ENCODE measurements at regions not wholly inside any gene's neighbourhood (a gene's known extent, or its start where the extent isn't known, plus 50 kb on each side); places are given as distances from the start of the nearest gene placed in this dataset.
"Not testable (repeated sequence)": the region's sequence is repeated elsewhere in the genome, so short reads cannot be mapped to it uniquely, and the experiment has no call there.

DNA sequence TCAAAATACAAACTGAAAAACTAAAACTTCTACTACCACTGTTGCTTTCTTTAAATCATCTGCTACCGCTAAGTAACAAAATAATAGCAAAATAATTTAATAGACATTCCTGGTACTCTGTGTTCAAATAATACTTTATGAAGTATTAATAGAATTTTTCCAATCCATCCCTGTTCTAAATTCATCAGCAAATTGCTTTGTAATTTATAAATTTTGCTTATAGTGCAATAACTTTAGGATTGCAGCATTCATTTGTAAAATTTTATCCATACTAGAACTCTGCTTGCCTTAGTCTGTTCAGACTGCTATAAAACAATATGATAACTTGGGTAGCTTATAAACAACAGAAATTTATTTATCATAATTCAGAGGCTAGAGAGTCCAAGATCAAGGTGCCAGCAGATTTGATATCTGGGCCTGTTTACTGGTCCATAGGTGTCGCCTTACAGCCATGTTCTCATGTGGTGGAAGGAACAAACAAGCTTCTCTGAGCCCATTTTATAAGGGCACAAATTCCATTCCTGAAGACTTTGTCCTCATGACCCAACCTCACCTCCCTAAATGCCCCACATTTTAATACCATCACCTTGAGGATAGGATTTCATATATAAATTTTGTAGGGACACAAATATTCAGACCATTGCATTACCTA lies 415.1 kb upstream of the MAP2 start:
- no peak for TF ChIP-seq CTCF (IDR thresholded peaks at IDR 0.05; ENCODE audit: low read depth, low read length)
- in situ Hi-C loops (cut with HindIII; ENCODE audit: low sequenced_read_pairs) = no loop called here
- no peak overlapping the region for H3K4me3 ChIP-seq (ENCODE audit: low read depth, low read length)
- DNase-seq (ENCODE audit: low read depth, low spot score) = no peak

DNA sequence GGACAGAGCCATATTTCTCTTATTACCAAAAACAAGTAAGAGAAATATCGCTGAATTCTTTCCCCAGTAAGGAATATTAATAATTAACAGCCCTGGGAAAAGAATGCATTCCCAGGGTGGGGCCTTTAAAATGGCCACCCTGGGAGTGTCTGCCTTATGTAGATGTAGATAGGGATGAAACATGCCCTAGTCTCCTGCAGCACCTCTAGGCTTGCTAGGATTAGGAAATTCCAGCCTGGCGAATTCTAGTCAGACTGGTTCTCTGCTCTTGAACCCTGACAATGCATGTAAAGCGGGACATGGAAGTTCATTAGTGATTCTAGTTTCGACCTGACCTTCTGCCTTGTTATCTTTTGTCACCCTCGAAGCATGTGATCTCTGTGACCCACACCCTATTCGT lies 405.2 kb upstream of the MAP2 start:
- in situ Hi-C loops (cut with HindIII; ENCODE audit: low sequenced_read_pairs) = not testable (repeated sequence)

DNA sequence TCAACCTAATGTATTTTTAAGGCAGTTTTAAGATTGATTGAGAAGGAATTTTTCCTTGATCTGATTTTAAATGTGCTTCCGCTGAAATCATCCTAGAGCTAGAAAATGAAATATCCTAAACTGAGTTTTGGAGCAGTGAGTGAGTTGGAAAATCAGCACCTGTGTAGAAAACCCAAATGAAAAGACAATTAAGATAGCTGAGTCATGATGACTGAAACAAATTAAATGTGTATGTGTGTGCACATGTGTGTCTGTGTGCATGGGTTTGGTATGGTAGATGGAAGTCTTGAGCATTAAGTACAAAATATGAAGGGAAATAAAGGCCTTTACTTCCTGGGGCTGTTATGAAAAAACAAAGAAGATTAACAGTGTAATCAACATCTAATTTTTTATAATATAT lies 394.6 kb upstream of the MAP2 start:
- no peak for TF ChIP-seq CTCF (IDR thresholded peaks at IDR 0.05; ENCODE audit: low read depth, low read length)
- in situ Hi-C loops (cut with HindIII; ENCODE audit: low sequenced_read_pairs) = no loop called here
- no peak for DNase-seq (ENCODE audit: low read depth, low spot score)
- no peak overlapping the region for H3K4me3 ChIP-seq (ENCODE audit: low read depth, low read length)

More for the DNA sequence above, 405.2 kb upstream of the MAP2 start:
- not testable (repeated sequence) for H3K4me3 ChIP-seq (ENCODE audit: low read depth, low read length); DNase-seq (ENCODE audit: low read depth, low spot score)

- in situ Hi-C loops (cut with HindIII; ENCODE audit: low sequenced_read_pairs) = no loop called here
- H3K4me3 ChIP-seq (ENCODE audit: low read depth, low read length) = no peak overlapping the region
- DNase-seq (ENCODE audit: low read depth, low spot score) = no peak
- no peak for TF ChIP-seq CTCF (IDR thresholded peaks at IDR 0.05; ENCODE audit: low read depth, low read length)
Observed at GRCh38 chr2:209044307-209044706, 379.5 kb upstream of the MAP2 start.

- in situ Hi-C loops (cut with HindIII; ENCODE audit: low sequenced_read_pairs) = no loop called here
- no peak for TF ChIP-seq CTCF (IDR thresholded peaks at IDR 0.05; ENCODE audit: low read depth, low read length)
- DNase-seq (ENCODE audit: low read depth, low spot score) = no peak
- no peak overlapping the region for H3K4me3 ChIP-seq (ENCODE audit: low read depth, low read length)
Observed at GRCh38 chr2:209046163-209046562, 377.7 kb upstream of the MAP2 start.

DNA sequence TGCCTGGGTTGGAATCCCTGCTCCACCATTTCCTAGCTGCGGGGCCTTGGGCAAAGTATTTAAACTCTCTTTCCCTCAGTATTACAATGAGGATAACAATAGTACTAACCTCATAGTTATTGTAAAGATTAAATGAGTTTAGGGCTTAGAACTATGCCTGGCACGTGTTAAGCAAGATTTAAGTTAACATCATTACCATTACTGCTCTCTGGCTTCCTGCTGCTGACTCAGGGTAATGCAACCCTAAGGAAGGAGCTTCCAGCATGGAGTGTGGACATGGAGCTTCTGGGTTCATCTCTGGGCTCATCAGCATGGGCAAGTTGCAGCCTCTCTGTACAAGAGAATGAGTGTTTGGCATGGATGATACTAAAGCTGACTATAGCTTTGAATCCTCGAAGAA lies 374.2 kb upstream of the MAP2 start:
- H3K4me3 ChIP-seq (ENCODE audit: low read depth, low read length) = no peak overlapping the region
- TF ChIP-seq CTCF (IDR thresholded peaks at IDR 0.05; ENCODE audit: low read depth, low read length) = no peak
- in situ Hi-C loops (cut with HindIII; ENCODE audit: low sequenced_read_pairs) = no loop called here
- DNase-seq (ENCODE audit: low read depth, low spot score) = no peak

DNA sequence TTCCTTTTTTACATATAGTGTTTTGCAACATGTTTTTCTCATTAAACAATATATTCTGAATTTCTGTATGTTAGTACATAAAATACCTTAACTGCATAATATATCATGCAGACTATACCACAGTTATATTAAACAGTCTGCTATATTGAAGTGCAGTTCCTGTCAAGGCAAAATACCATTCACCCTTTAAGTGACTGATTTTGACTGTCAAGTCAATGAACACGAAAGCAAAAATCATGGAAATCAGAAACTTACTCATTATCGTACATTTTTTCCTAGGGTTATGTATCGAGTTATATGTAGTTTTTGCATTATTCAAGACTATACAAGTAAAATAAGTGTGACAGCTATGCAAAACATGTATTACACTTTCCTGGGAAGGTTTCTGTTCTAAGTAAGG lies 361.6 kb upstream of the MAP2 start:
- no peak for DNase-seq (ENCODE audit: low read depth, low spot score)
- TF ChIP-seq CTCF (IDR thresholded peaks at IDR 0.05; ENCODE audit: low read depth, low read length) = no peak
- no peak overlapping the region for H3K4me3 ChIP-seq (ENCODE audit: low read depth, low read length)
- in situ Hi-C loops (cut with HindIII; ENCODE audit: low sequenced_read_pairs) = no loop called here

Measured in astrocyte of the spinal cord (primary cell).